NT2/D1 (cell line): ENCODE measurements at regions not wholly inside any gene's neighbourhood (a gene's known extent, or its start where the extent isn't known, plus 50 kb on each side); places are given as distances from the start of the nearest gene placed in this dataset.

Experiments
- SUZ12 ChIP-seq: IDR thresholded peaks from 2 replicates; pipeline ENCODE4 v1.6.1; 2011; ENCODE audit not compliant: insufficient read length, insufficient read depth; ENCODE audit errors: extremely low read depth
- YY1 ChIP-seq: IDR thresholded peaks from 2 replicates; pipeline ENCODE4 v1.6.1; 2011; ENCODE audit not compliant: insufficient read length, insufficient read depth
- ZNF274 ChIP-seq: IDR thresholded peaks from 2 replicates; pipeline ENCODE4 v1.6.1; 2011; ENCODE audit warnings: mild to moderate bottlenecking, low read depth, low read length

DNA sequence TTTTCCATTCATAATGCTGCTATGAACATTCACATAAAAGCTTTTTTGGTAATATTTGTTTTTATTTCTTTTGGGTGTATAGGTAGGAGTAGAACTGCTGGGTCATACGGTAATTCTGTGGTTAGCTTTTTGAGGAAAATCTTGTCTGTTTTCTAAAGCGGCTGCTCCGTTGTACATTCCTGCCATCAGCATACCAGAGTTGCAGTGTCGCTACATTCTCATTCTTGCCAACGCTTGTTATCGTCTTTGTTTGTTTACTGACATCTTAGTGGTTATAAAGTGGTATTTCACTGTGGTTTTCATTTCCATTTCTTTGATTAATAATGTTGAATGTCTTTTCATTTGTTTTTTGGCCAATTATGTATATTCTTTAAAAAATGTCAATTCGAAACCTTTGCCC lies 469.8 kb upstream of the ZP4 start:
- TF ChIP-seq YY1 = no peak
- TF ChIP-seq ZNF274 = no peak
- TF ChIP-seq SUZ12 = no peak
